ENCODE measurements at regions not wholly inside any gene's neighbourhood (a gene's known extent, or its start where the extent isn't known, plus 50 kb on each side); places are given as distances from the start of the nearest gene placed in this dataset.

DNA sequence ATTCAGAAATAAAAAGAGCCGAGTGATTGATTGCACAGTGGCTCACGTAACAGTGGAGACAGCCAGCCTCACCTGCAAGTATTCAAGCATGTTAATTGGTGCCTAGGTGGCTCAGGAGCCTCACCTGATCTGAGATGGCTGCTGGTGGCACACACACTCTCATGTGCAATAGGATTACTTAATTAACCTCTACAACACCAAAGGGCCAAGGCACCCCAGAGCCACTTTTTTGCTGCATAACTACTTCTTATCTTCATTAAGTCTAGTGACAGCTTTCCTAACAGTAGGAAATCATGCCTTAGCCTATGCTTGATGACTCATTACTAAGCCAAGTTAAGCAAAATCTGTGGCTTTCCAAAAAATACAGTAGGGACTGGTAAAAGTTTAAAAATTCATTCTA, 117.3 kb upstream of the NOCT start:
- Histone ChIP-seq H3K36me3 (ENCODE audit: control insufficient read depth, low read length) (no peaks in the 10 kb centered on the region), H4K20me1 (ENCODE audit: control insufficient read depth, insufficient read depth, low read depth, low read length) (no peaks in the 10 kb centered on the region), H3F3A (ENCODE audit: control insufficient read depth, insufficient read depth) (no peaks in the 10 kb centered on the region), H3K4me3 (ENCODE audit: low read length) (no peak overlapping the region), H3K27me3 (ENCODE audit: control insufficient read depth, low read length) (peaks cover 8% of the 10 kb centered on the region), H3K79me2 (ENCODE audit: control insufficient read depth, low read length) (no peaks in the 10 kb centered on the region), H3K27ac (ENCODE audit: low read depth, low read length) (no peak overlapping the region), H3K9me2 (replicated peaks; ENCODE audit: control insufficient read depth, low read length) (no peaks in the 10 kb centered on the region), H3K4me2 (ENCODE audit: low read length) (no peak overlapping the region), H3K4me1 (ENCODE audit: control insufficient read depth, low read length) (no peaks in the 10 kb centered on the region), H3K9me3 (ENCODE audit: control insufficient read depth, insufficient read depth, low read length) (no peaks in the 10 kb centered on the region)
- no peak for TF ChIP-seq EZH2phosphoT487 (IDR thresholded peaks at IDR 0.05; ENCODE audit: borderline replicate concordance, low read length)
- TF ChIP-seq CTCF (IDR thresholded peaks at IDR 0.05; ENCODE audit: low read depth, low read length, poor library complexity, severe bottlenecking): no peak

DNA sequence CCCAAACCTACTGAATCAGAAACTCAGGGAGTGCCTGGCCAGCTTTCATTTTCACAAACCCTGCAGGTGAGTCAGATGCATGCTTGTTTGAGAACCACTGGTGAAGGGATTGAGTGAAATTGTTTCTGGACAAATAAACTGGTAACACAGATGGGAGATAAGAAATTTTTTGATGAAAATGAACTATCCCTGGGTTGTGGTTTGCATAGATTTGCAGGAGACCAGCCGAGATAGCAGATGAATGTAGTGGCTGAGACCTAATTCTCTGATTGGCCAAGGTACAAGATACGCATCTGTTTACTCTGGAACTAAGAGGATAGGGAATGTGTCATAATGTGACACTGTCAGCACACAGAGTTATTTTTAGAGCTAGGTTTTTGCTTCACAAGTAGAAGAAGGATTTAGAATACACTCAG, 117.8 kb upstream of the NOCT start:
- Histone ChIP-seq H3K4me2 (ENCODE audit: low read length) (no peak overlapping the region), H3F3A (ENCODE audit: control insufficient read depth, insufficient read depth) (no peaks in the 10 kb centered on the region), H3K27me3 (ENCODE audit: control insufficient read depth, low read length) (peaks cover 8% of the 10 kb centered on the region), H3K9me3 (ENCODE audit: control insufficient read depth, insufficient read depth, low read length) (no peaks in the 10 kb centered on the region), H3K36me3 (ENCODE audit: control insufficient read depth, low read length) (no peaks in the 10 kb centered on the region), H3K79me2 (ENCODE audit: control insufficient read depth, low read length) (no peaks in the 10 kb centered on the region), H3K9me2 (replicated peaks; ENCODE audit: control insufficient read depth, low read length) (no peaks in the 10 kb centered on the region), H3K27ac (ENCODE audit: low read depth, low read length) (no peak overlapping the region), H3K4me3 (ENCODE audit: low read length) (no peak overlapping the region), H4K20me1 (ENCODE audit: control insufficient read depth, insufficient read depth, low read depth, low read length) (no peaks in the 10 kb centered on the region), H3K4me1 (ENCODE audit: control insufficient read depth, low read length) (no peaks in the 10 kb centered on the region)
- TF ChIP-seq EZH2phosphoT487 (IDR thresholded peaks at IDR 0.05; ENCODE audit: borderline replicate concordance, low read length) (no peak), CTCF (IDR thresholded peaks at IDR 0.05; ENCODE audit: low read depth, low read length, poor library complexity, severe bottlenecking) (no peak)

- Histone ChIP-seq H3K4me3 (ENCODE audit: low read length) (no peak overlapping the region), H3K4me1 (ENCODE audit: control insufficient read depth, low read length) (no peaks in the 10 kb centered on the region), H3F3A (ENCODE audit: control insufficient read depth, insufficient read depth) (no peaks in the 10 kb centered on the region), H3K27ac (ENCODE audit: low read depth, low read length) (no peak overlapping the region), H4K20me1 (ENCODE audit: control insufficient read depth, insufficient read depth, low read depth, low read length) (no peaks in the 10 kb centered on the region), H3K9me2 (replicated peaks; ENCODE audit: control insufficient read depth, low read length) (no peaks in the 10 kb centered on the region), H3K27me3 (ENCODE audit: control insufficient read depth, low read length) (peaks cover 8% of the 10 kb centered on the region), H3K4me2 (ENCODE audit: low read length) (no peak overlapping the region), H3K79me2 (ENCODE audit: control insufficient read depth, low read length) (no peaks in the 10 kb centered on the region), H3K9me3 (ENCODE audit: control insufficient read depth, insufficient read depth, low read length) (no peaks in the 10 kb centered on the region), H3K36me3 (ENCODE audit: control insufficient read depth, low read length) (no peaks in the 10 kb centered on the region)
- TF ChIP-seq CTCF (IDR thresholded peaks at IDR 0.05; ENCODE audit: low read depth, low read length, poor library complexity, severe bottlenecking): no peak
Observed at GRCh38 chr4:138894709-138895108, 120.9 kb upstream of the NOCT start.

GRCh38 chr4:138894011-138894410, 121.6 kb upstream of the NOCT start:
- Histone ChIP-seq H3K4me2 (ENCODE audit: low read length) (no peak overlapping the region), H3K4me3 (ENCODE audit: low read length) (no peak overlapping the region), H3K36me3 (ENCODE audit: control insufficient read depth, low read length) (no peaks in the 10 kb centered on the region), H3K4me1 (ENCODE audit: control insufficient read depth, low read length) (no peaks in the 10 kb centered on the region), H3K9me3 (ENCODE audit: control insufficient read depth, insufficient read depth, low read length) (no peaks in the 10 kb centered on the region), H3K27ac (ENCODE audit: low read depth, low read length) (no peak overlapping the region), H3F3A (ENCODE audit: control insufficient read depth, insufficient read depth) (no peaks in the 10 kb centered on the region), H3K79me2 (ENCODE audit: control insufficient read depth, low read length) (no peaks in the 10 kb centered on the region), H3K27me3 (ENCODE audit: control insufficient read depth, low read length) (peaks cover 8% of the 10 kb centered on the region), H3K9me2 (replicated peaks; ENCODE audit: control insufficient read depth, low read length) (no peaks in the 10 kb centered on the region), H4K20me1 (ENCODE audit: control insufficient read depth, insufficient read depth, low read depth, low read length) (no peaks in the 10 kb centered on the region)
- no peak for TF ChIP-seq EZH2phosphoT487 (IDR thresholded peaks at IDR 0.05; ENCODE audit: borderline replicate concordance, low read length)
- TF ChIP-seq CTCF (IDR thresholded peaks at IDR 0.05; ENCODE audit: low read depth, low read length, poor library complexity, severe bottlenecking): no peak

Data from DOHH2 (cell line).